ENCODE measurements at regions not wholly inside any gene's neighbourhood (a gene's known extent, or its start where the extent isn't known, plus 50 kb on each side); places are given as distances from the start of the nearest gene placed in this dataset.

DNA sequence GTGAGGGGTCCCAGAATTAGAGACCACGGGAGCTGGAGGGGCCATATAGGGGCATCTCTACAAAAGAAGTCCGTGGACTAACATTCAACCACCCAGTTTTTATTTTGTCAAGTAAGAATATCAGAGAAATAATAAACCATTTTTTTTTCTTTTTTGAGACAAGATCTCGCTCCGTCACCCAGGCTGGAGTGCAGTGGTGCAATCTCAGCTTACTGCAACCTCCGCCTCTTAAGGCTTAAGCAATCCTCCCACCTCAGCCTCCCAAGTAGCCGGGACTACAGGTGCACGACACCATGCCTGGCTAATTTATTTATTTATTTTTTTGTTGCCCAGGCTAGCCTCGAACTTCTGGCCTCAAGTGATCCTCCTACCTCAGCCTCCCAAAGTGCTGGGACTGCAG lies 82.7 kb downstream of the ZFP36L2 start:
- TF ChIP-seq, protein P1, sequence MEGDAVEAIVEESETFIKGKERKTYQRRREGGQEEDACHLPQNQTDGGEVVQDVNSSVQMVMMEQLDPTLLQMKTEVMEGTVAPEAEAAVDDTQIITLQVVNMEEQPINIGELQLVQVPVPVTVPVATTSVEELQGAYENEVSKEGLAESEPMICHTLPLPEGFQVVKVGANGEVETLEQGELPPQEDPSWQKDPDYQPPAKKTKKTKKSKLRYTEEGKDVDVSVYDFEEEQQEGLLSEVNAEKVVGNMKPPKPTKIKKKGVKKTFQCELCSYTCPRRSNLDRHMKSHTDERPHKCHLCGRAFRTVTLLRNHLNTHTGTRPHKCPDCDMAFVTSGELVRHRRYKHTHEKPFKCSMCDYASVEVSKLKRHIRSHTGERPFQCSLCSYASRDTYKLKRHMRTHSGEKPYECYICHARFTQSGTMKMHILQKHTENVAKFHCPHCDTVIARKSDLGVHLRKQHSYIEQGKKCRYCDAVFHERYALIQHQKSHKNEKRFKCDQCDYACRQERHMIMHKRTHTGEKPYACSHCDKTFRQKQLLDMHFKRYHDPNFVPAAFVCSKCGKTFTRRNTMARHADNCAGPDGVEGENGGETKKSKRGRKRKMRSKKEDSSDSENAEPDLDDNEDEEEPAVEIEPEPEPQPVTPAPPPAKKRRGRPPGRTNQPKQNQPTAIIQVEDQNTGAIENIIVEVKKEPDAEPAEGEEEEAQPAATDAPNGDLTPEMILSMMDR (conservative IDR thresholded peaks at IDR 0.05): no peak
- TF ChIP-seq ZFX (IDR thresholded peaks at IDR 0.05): no peak
